Endothelial cell of umbilical vein (primary cell): ENCODE measurements at regions not wholly inside any gene's neighbourhood (a gene's known extent, or its start where the extent isn't known, plus 50 kb on each side); places are given as distances from the start of the nearest gene placed in this dataset.

ENCODE experiments used
- CTCF ChIP-seq, 2 donors: IDR thresholded peaks; 1 replicate in 1 of 2; 2 replicates in 1 of 2; pipeline ENCODE4 v1.5.1; 2011; ENCODE audit warnings: low read length in 2 of 2, mild to moderate bottlenecking in 2 of 2, moderate library complexity in 2 of 2, control low read depth in 1 of 2, inconsistent platforms in 1 of 2, low read depth in 1 of 2; ENCODE audit not compliant: insufficient read depth in 1 of 2; ENCODE audit errors: extremely low read depth in 1 of 2
- EZH2 ChIP-seq: IDR thresholded peaks from 2 replicates; pipeline ENCODE4 v1.6.1; 2012; ENCODE audit warnings: borderline replicate concordance, low read depth, mild to moderate bottlenecking, moderate library complexity, low read length, inconsistent platforms; ENCODE audit not compliant: severe bottlenecking
- FOS ChIP-seq: IDR thresholded peaks from 2 replicates; pipeline ENCODE4 v1.6.1; 2011; ENCODE audit warnings: mild to moderate bottlenecking, low read length, moderate library complexity, borderline replicate concordance; ENCODE audit not compliant: insufficient read depth
- GATA2 ChIP-seq: IDR thresholded peaks from 2 replicates; pipeline ENCODE4 v1.7.0; 2011; ENCODE audit warnings: low read depth, mild to moderate bottlenecking, moderate library complexity, mixed read lengths, low read length; ENCODE audit not compliant: insufficient read length, insufficient read depth
- JUN ChIP-seq: IDR thresholded peaks from 2 replicates; pipeline ENCODE4 v1.6.1; 2011; ENCODE audit warnings: borderline replicate concordance, low read depth; ENCODE audit not compliant: insufficient read length, insufficient read depth
- MAX ChIP-seq: IDR thresholded peaks from 2 replicates; pipeline ENCODE4 v1.6.1; 2011; ENCODE audit not compliant: insufficient read depth, insufficient read length
- MYC ChIP-seq: IDR thresholded peaks from one replicate; pipeline ENCODE4 v1.6.1; 2011; ENCODE audit warnings: mild to moderate bottlenecking, low read depth, low read length
- POLR2A ChIP-seq: IDR thresholded peaks from 2 replicates; pipeline ENCODE4 v1.6.1; 2012; ENCODE audit warnings: low read depth, mild to moderate bottlenecking, control low read depth, low read length
- POLR2AphosphoS5 ChIP-seq: IDR thresholded peaks from 2 replicates; pipeline ENCODE4 v1.6.1; 2012; ENCODE audit warnings: low read depth, mild to moderate bottlenecking, control low read depth, low read length, moderate library complexity; ENCODE audit not compliant: insufficient read depth

DNA sequence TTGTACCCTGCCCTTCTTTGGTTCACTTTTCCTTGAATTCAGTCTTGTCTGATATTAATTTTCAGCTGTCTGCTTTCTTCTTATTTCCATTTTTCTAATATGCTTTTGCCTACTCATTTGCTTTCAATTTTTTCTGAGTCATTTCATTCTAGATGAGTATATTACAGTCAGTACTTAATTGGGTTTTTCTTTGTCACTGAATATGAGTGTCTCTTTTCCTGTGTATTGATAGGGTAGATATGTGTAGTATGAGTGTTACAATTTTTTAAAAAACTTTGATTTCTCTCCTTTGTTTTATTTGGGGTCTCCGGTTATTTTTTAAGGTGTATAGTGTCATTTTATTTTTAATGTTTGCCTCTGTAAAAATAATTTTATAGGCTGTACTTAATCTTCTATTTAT lies 222.2 kb downstream of the IDS start:
- no peak for TF ChIP-seq POLR2A
- no peak for TF ChIP-seq JUN
- TF ChIP-seq CTCF (IDR thresholded peaks at IDR 0.05; ENCODE audit: extremely low read depth in 1 of 2, insufficient read depth in 1 of 2, low read depth in 1 of 2, low read length in 2 of 2): no peak
- no peak for TF ChIP-seq GATA2
- TF ChIP-seq EZH2: no peak
- TF ChIP-seq POLR2AphosphoS5: no peak
- no peak for TF ChIP-seq MAX
- no peak for TF ChIP-seq FOS
- TF ChIP-seq MYC: no peak
